BLaER1 treated with 17β-estradiol and CSF1 and Interleukin-3, amounts not matched to agents 10 nM and 100 nM (cell line): ENCODE measurements at regions not wholly inside any gene's neighbourhood (a gene's known extent, or its start where the extent isn't known, plus 50 kb on each side); places are given as distances from the start of the nearest gene placed in this dataset.
"Not testable (repeated sequence)": the region's sequence is repeated elsewhere in the genome, so short reads cannot be mapped to it uniquely, and the experiment has no call there.

Source experiments
- H3K27ac ChIP-seq, 11 experiments: shearing (Covaris generic); formaldehyde crosslinking; 2 replicates each; pipeline ENCODE4 v1.8.1; 2022
- H3K27me3 ChIP-seq, 11 experiments: shearing (Covaris generic); formaldehyde crosslinking; 2 replicates each; pipeline ENCODE4 v1.8.1; 2022
- H3K36me3 ChIP-seq, 11 experiments: shearing (Covaris generic); formaldehyde crosslinking; 2 replicates each; pipeline ENCODE4 v1.8.1; 2022
- H3K4me1 ChIP-seq, 10 experiments: shearing (Covaris generic); formaldehyde crosslinking; 2 replicates each; pipeline ENCODE4 v1.8.1; 2022
- H3K4me2 ChIP-seq, 11 experiments: shearing (Covaris generic); formaldehyde crosslinking; 2 replicates each; pipeline ENCODE4 v1.8.1; 2022
- H3K4me3 ChIP-seq, 10 experiments: shearing (Covaris generic); formaldehyde crosslinking; 2 replicates each; pipeline ENCODE4 v1.8.1; 2022
- H3K9ac ChIP-seq, 11 experiments: shearing (Covaris generic); formaldehyde crosslinking; 2 replicates each; pipeline ENCODE4 v1.8.1; 2022
- H3K9me3 ChIP-seq, 11 experiments: shearing (Covaris generic); formaldehyde crosslinking; replicated peaks in 1 of 11; 2 replicates each; pipeline ENCODE4 v1.8.1; 2022
- H4K20me1 ChIP-seq, 11 experiments: shearing (Covaris generic); formaldehyde crosslinking; 2 replicates each; pipeline ENCODE4 v1.8.1; 2022
- Cebpa-rat ChIP-seq, 11 experiments: shearing (Covaris generic); IDR thresholded peaks; 2 replicates each; pipeline ENCODE4 v1.8.1; 2022

GRCh38 chr11:116373104-116373944 is 399.5 kb downstream of the BUD13 start:
- Histone ChIP-seq H3K4me2 (no peak overlapping the region), H3K9me3 (no peaks in the 10 kb centered on the region), H3K4me3 (no peak overlapping the region), H3K27me3 (no peaks in the 10 kb centered on the region), H3K27ac (no peak overlapping the region), H3K4me1 (no peaks in the 10 kb centered on the region), H4K20me1 (no peaks in the 10 kb centered on the region), H3K36me3 (no peaks in the 10 kb centered on the region), H3K9ac (no peak overlapping the region)
- TF ChIP-seq Cebpa-rat (IDR thresholded peaks at IDR 0.05), result no peak

GRCh38 chr11:116371146-116371545 is 401.6 kb downstream of the BUD13 start:
- Histone ChIP-seq H3K27me3 (no peaks in the 10 kb centered on the region), H3K9me3 (no peaks in the 10 kb centered on the region)

DNA sequence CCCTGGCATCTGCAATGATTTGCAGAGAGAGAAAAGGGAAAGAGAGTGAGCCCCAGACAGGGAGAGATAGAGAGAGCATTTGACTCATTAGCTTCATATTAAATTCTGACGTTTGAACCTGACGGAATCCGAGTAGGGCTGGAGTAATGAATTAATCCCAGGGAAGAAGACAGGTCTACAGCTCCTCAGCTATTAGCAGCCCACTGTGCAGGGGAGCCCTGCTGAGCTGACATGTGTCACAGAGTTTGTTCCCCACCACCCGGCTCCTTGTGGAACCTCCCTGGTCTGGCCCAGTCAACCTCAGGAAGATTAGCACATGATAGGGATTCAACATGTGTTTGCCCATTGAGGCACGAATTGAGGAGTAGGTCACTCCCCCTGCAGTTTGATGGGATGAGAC is 404.0 kb downstream of the BUD13 start:
- no peak for TF ChIP-seq Cebpa-rat (IDR thresholded peaks at IDR 0.05)
- Histone ChIP-seq H3K36me3 (no peaks in the 10 kb centered on the region), H3K9me3 (no peaks in the 10 kb centered on the region), H3K4me1 (no peaks in the 10 kb centered on the region), H3K9ac (no peak overlapping the region), H3K27me3 (no peaks in the 10 kb centered on the region), H3K4me3 (no peak overlapping the region), H4K20me1 (no peaks in the 10 kb centered on the region), H3K4me2 (no peak overlapping the region), H3K27ac (no peak overlapping the region)

More at GRCh38 chr11:116371146-116371545, 401.6 kb downstream of the BUD13 start:
- no peak for TF ChIP-seq Cebpa-rat (IDR thresholded peaks at IDR 0.05)
- H3K4me2 ChIP-seq, result 0 out of 22 replicates have a peak overlapping the region, but pooled peaks of 1 of the 11 experiments have one; percentile 3
- no peak overlapping the region for H3K9ac ChIP-seq
- H3K36me3 ChIP-seq, result no peaks in the 10 kb centered on the region
- no peaks in the 10 kb centered on the region for H4K20me1 ChIP-seq
- no peak overlapping the region for H3K4me3 ChIP-seq
- H3K27ac ChIP-seq, result no peak overlapping the region
- no peaks in the 10 kb centered on the region for H3K4me1 ChIP-seq

DNA sequence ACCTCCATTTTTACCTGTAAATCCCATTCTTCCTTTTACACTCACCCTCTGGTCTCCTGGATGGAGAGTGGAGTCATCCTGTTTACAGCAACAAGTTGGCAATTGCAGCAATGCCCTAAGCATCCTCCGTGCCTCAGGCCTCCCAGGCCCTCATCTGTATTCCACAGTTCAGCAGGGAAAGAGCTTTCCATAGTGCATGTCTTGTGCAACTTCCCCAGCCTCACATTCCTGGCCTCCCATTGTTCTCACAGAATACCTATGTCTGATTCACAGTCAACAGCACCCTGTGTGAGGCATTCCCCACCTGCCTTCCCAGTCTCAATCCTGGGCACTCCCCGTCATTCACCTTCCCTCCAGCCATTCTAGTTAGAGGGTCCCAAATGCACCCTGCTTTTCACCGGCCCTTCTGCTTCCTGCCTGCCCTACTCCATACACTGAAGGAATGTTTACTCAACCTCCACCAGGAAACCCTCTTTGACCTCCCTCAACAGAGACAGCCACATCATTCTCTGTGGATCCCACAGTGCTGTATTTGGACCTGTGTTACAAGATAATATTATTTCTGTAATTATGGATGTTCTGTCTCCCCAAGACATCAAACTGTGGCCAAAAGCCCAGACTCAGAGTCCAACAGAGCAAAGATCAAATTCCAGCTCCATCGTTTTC is 405.7 kb downstream of the BUD13 start:
- no peak for TF ChIP-seq Cebpa-rat (IDR thresholded peaks at IDR 0.05)
- no peak overlapping the region for H3K27ac ChIP-seq
- H3K4me1 ChIP-seq, result no peaks in the 10 kb centered on the region
- no peak overlapping the region for H3K9ac ChIP-seq
- H3K27me3 ChIP-seq, result no peaks in the 10 kb centered on the region
- H3K36me3 ChIP-seq, result no peaks in the 10 kb centered on the region
- no peaks in the 10 kb centered on the region for H4K20me1 ChIP-seq
- no peaks in the 10 kb centered on the region for H3K9me3 ChIP-seq
- no peak overlapping the region for H3K4me2 ChIP-seq
- no peak overlapping the region for H3K4me3 ChIP-seq

DNA sequence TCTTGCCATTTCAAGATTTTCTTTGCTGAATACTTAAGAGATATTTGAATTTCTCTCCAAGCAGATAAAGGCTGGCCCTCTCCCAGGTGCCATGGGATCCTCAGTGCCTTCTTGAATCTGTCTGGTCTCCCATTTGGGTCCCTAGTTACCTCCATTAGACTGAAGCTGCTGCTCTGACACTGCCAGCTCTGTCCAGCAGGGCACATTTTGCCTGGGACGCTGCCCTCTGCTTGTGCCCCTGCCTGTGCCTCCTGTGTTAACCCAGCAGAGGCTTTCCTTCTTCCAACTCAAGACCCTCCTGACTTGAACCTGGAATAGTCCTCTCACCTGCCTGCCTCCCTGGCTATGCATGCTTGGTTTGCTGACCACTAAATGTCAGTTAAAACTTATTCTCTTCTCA is 406.3 kb downstream of the BUD13 start:
- Histone ChIP-seq H3K4me2 (no peak overlapping the region), H3K27me3 (no peaks in the 10 kb centered on the region)

GRCh38 chr11:116364925-116365324 is 407.9 kb downstream of the BUD13 start:
- not testable (repeated sequence) for H4K20me1 ChIP-seq, H3K4me1 ChIP-seq, H3K27ac ChIP-seq, H3K4me2 ChIP-seq, H3K9me3 ChIP-seq, H3K4me3 ChIP-seq, H3K9ac ChIP-seq, H3K27me3 ChIP-seq, H3K36me3 ChIP-seq

More for the DNA sequence above, 406.3 kb downstream of the BUD13 start:
- Histone ChIP-seq H3K36me3 (no peaks in the 10 kb centered on the region), H3K9me3 (no peaks in the 10 kb centered on the region), H4K20me1 (no peaks in the 10 kb centered on the region), H3K4me3 (no peak overlapping the region), H3K27ac (no peak overlapping the region), H3K9ac (no peak overlapping the region), H3K4me1 (no peaks in the 10 kb centered on the region)
- no peak for TF ChIP-seq Cebpa-rat (IDR thresholded peaks at IDR 0.05)

GRCh38 chr11:116364348-116364747 is 408.4 kb downstream of the BUD13 start:
- TF ChIP-seq Cebpa-rat (IDR thresholded peaks at IDR 0.05), result no peak
- no peaks in the 10 kb centered on the region for H3K4me1 ChIP-seq
- no peak overlapping the region for H3K4me3 ChIP-seq
- no peak overlapping the region for H3K27ac ChIP-seq
- H3K9ac ChIP-seq, result no peak overlapping the region
- no peaks in the 10 kb centered on the region for H3K27me3 ChIP-seq
- H3K36me3 ChIP-seq, result no peaks in the 10 kb centered on the region
- H3K4me2 ChIP-seq, result no peak overlapping the region
- no peaks in the 10 kb centered on the region for H3K9me3 ChIP-seq
- no peaks in the 10 kb centered on the region for H4K20me1 ChIP-seq

GRCh38 chr11:116360221-116360941 is 412.4 kb downstream of the BUD13 start:
- Histone ChIP-seq H3K9me3 (no peaks in the 10 kb centered on the region), H3K9ac (no peak overlapping the region), H3K27ac (no peak overlapping the region), H4K20me1 (no peaks in the 10 kb centered on the region), H3K4me2 (no peak overlapping the region), H3K4me1 (no peaks in the 10 kb centered on the region), H3K4me3 (no peak overlapping the region), H3K36me3 (no peaks in the 10 kb centered on the region), H3K27me3 (no peaks in the 10 kb centered on the region)
- no peak for TF ChIP-seq Cebpa-rat (IDR thresholded peaks at IDR 0.05)

DNA sequence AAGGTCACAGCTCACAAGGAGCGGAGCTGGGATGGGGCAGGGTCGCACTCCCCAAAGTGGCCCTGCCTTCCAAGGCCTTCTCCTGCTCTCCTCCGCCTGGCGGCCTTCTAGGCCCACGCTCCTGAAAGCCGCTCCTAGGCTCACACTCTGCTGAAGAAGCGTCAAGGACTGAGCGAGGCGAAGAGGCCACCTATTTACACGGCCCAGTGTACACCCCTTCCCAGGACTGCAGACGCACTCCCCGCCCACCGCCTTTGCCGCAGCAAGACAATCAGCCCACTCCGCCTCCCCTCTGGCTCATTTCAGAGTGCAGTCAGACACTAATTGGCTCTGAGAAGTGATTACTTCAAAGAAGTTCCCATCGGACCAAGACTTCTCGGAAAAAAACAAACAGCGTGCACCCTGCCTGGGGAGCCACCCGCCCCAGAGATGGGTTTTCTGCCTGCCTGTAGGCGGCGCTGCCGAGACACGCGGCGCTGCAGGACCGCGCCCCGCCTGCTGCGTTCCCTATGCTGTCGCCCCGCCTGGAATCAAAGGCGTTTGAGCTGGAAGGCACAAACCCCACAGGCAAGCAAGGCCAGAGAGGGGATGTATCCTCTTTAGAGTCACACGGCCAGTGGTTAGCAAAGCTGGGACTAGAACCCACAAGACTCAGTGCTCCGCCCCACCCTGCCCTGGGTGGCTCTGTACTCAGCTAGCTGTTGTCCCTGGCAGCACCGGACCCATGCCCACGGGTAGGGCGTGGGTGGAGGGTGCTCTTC is 414.8 kb downstream of the BUD13 start:
- Histone ChIP-seq H3K27ac (no peak overlapping the region), H3K27me3 (no peaks in the 10 kb centered on the region), H3K36me3 (no peaks in the 10 kb centered on the region), H3K9ac (no peak overlapping the region), H4K20me1 (no peaks in the 10 kb centered on the region), H3K9me3 (no peaks in the 10 kb centered on the region), H3K4me1 (no peaks in the 10 kb centered on the region), H3K4me2 (no peak overlapping the region), H3K4me3 (no peak overlapping the region)
- no peak for TF ChIP-seq Cebpa-rat (IDR thresholded peaks at IDR 0.05)
